ENCODE measurements at regions not wholly inside any gene's neighbourhood (a gene's known extent, or its start where the extent isn't known, plus 50 kb on each side); places are given as distances from the start of the nearest gene placed in this dataset.

DNA sequence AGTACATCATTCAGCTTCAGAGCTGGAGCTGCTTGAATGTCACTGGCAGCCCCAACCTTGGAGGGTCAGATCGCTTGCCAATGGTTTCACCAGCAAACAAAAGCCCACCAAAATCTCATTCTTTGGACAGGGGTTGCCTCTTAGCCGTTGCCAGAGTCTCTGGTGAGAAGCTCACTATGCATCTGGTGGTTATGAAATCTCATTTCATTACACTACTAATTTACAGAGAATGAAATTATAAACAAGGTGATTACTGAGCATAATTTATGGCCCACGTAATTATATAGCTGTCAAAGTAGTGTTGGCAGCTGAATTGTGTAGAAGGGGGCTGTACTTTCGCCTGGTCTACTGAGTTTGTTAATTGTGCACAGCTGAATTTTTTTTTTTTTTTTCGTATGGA is 688.9 kb upstream of the KIF2B start:
- no peak for TF ChIP-seq CREB1 (IDR thresholded peaks at IDR 0.05; ENCODE audit: low read depth)
- TF ChIP-seq RAD21 (IDR thresholded peaks at IDR 0.05; ENCODE audit: low read depth) = no peak
- no peak for TF ChIP-seq FOXM1 (IDR thresholded peaks at IDR 0.05; ENCODE audit: borderline replicate concordance, low read depth)
- TF ChIP-seq NFIC (IDR thresholded peaks at IDR 0.05) = no peak
- TF ChIP-seq EP300 (IDR thresholded peaks at IDR 0.05; ENCODE audit: borderline replicate concordance) = no peak
- no peak for TF ChIP-seq EGR1 (IDR thresholded peaks at IDR 0.05)
- TF ChIP-seq TAF1 (IDR thresholded peaks at IDR 0.05; ENCODE audit: low read depth) = no peak
- TF ChIP-seq, protein P1, sequence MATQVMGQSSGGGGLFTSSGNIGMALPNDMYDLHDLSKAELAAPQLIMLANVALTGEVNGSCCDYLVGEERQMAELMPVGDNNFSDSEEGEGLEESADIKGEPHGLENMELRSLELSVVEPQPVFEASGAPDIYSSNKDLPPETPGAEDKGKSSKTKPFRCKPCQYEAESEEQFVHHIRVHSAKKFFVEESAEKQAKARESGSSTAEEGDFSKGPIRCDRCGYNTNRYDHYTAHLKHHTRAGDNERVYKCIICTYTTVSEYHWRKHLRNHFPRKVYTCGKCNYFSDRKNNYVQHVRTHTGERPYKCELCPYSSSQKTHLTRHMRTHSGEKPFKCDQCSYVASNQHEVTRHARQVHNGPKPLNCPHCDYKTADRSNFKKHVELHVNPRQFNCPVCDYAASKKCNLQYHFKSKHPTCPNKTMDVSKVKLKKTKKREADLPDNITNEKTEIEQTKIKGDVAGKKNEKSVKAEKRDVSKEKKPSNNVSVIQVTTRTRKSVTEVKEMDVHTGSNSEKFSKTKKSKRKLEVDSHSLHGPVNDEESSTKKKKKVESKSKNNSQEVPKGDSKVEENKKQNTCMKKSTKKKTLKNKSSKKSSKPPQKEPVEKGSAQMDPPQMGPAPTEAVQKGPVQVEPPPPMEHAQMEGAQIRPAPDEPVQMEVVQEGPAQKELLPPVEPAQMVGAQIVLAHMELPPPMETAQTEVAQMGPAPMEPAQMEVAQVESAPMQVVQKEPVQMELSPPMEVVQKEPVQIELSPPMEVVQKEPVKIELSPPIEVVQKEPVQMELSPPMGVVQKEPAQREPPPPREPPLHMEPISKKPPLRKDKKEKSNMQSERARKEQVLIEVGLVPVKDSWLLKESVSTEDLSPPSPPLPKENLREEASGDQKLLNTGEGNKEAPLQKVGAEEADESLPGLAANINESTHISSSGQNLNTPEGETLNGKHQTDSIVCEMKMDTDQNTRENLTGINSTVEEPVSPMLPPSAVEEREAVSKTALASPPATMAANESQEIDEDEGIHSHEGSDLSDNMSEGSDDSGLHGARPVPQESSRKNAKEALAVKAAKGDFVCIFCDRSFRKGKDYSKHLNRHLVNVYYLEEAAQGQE (IDR thresholded peaks at IDR 0.05; ENCODE audit: low read depth) = no peak

All from Ishikawa (cell line).